ENCODE measurements at regions not wholly inside any gene's neighbourhood (a gene's known extent, or its start where the extent isn't known, plus 50 kb on each side); places are given as distances from the start of the nearest gene placed in this dataset.
A peak's percentile ranks its signal among the peaks of the same experiment; 100 is the strongest.

DNA sequence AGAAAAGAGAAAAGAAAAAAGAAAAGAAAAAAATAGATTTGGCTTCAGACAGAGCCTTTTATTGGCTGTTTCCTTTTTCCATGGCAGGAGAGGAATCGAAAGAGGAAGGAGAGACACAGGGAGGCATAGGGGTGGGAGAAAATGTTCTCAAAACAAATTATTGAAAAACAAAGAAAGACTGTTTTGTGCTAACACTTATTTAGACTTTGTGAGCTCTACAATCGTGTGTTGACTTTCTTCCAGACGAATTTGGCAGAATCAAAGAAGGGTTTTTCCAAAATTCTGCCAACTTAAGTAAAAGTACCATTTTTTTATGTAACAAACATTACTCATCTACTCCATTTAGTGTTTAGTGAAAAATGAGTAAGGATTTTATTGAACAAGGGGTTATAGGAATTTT, 982.2 kb downstream of the REEP3 start:
- in situ Hi-C loops (cut with HindIII; ENCODE audit: extremely low pct_ligation_motif_present, low pct_unique_long_range_greater_than_20kb) (no loop called here), intact Hi-C loops (cut with micrococcal nuclease; ENCODE audit: unreplicated experiment) (no loop called here)
- no peaks in the 10 kb centered on the region for H3K4me1 ChIP-seq (ENCODE audit: insufficient read depth, low read length)
- no peaks in the 10 kb centered on the region for H3K27me3 ChIP-seq (ENCODE audit: control insufficient read depth in 1 of 2, insufficient read depth in 2 of 2, low read length in 2 of 2)
- TF ChIP-seq U2AF2 (IDR thresholded peaks at IDR 0.05; ENCODE audit: low read depth, low read length) = 0 out of 2 replicates have a peak, but pooled peaks have one; percentile 34
- no peak for TF ChIP-seq ZNF841 (CRISPR knock-in tag; IDR thresholded peaks at IDR 0.05; ENCODE audit: borderline replicate concordance)
- POLR2A ChIA-PET = no interaction called here
- no peak overlapping the region for H3K4me2 ChIP-seq (ENCODE audit: low read depth, low read length)
- BruUV-seq (replicated peaks) = no TSS peak
- no peak for DNase-seq (ENCODE audit: low spot score)
- no peak overlapping the region for H3K27ac ChIP-seq (ENCODE audit: extremely low read length, insufficient read depth, low read length)
- H3K4me3 ChIP-seq (replicated peaks in 1 of 3; ENCODE audit: insufficient read depth in 1 of 3, low read depth in 2 of 3, low read length in 3 of 3) = no peak overlapping the region
- no peak for FAIRE-seq
- H3K79me2 ChIP-seq (ENCODE audit: insufficient read depth, low read length) = no peaks in the 10 kb centered on the region
- H3K36me3 ChIP-seq (replicated peaks in 1 of 2; ENCODE audit: control insufficient read depth in 1 of 2, insufficient read depth in 2 of 2, low read length in 2 of 2) = no peaks in the 10 kb centered on the region
- H3K9ac ChIP-seq (ENCODE audit: insufficient read depth, low read depth, low read length) = no peak overlapping the region
- WGBS (ENCODE audit: low lambda C conversion rate) = 2% methylated on average over 3 of the region's 3 CpGs
- H3K9me3 ChIP-seq (ENCODE audit: low read length) = no peaks in the 10 kb centered on the region
- ATAC-seq = no peak
- H4K20me1 ChIP-seq (ENCODE audit: insufficient read depth, low read length) = no peaks in the 10 kb centered on the region
- H2AFZ ChIP-seq (ENCODE audit: low read length) = no peak overlapping the region
- CTCF ChIA-PET (ENCODE audit: low intra/inter-chr PET ratio, low total read pairs) = no interaction called here

- no peaks in the 10 kb centered on the region for H3K79me2 ChIP-seq (ENCODE audit: insufficient read depth, low read length)
- BruUV-seq (replicated peaks) = no TSS peak
- no peaks in the 10 kb centered on the region for H4K20me1 ChIP-seq (ENCODE audit: insufficient read depth, low read length)
- CTCF ChIA-PET (ENCODE audit: low intra/inter-chr PET ratio, low total read pairs) = no interaction called here
- DNase-seq (ENCODE audit: low spot score) (no peak), ATAC-seq (no peak), FAIRE-seq (no peak)
- TF ChIP-seq ATM (IDR thresholded peaks at IDR 0.05; ENCODE audit: borderline replicate concordance) (no peak), NONO (IDR thresholded peaks at IDR 0.05) (no peak), NONO (CRISPR knock-in tag; conservative IDR thresholded peaks at IDR 0.05) (no peak), CCAR2 (optimal IDR thresholded peaks at IDR 0.05; ENCODE audit: low read depth, low read length) (no peak), TCF7L2 (IDR thresholded peaks at IDR 0.05; ENCODE audit: low read depth, low read length) (no peak), ZNF337 (CRISPR knock-in tag; IDR thresholded peaks at IDR 0.05; ENCODE audit: borderline replicate concordance, low read depth) (no peak), TCF12 (IDR thresholded peaks at IDR 0.05) (no peak), TCF12 (CRISPR knock-in tag; IDR thresholded peaks at IDR 0.05) (no peak), ZFY (CRISPR knock-in tag; IDR thresholded peaks at IDR 0.05) (no peak)
- TF ChIP-seq, protein P1, sequence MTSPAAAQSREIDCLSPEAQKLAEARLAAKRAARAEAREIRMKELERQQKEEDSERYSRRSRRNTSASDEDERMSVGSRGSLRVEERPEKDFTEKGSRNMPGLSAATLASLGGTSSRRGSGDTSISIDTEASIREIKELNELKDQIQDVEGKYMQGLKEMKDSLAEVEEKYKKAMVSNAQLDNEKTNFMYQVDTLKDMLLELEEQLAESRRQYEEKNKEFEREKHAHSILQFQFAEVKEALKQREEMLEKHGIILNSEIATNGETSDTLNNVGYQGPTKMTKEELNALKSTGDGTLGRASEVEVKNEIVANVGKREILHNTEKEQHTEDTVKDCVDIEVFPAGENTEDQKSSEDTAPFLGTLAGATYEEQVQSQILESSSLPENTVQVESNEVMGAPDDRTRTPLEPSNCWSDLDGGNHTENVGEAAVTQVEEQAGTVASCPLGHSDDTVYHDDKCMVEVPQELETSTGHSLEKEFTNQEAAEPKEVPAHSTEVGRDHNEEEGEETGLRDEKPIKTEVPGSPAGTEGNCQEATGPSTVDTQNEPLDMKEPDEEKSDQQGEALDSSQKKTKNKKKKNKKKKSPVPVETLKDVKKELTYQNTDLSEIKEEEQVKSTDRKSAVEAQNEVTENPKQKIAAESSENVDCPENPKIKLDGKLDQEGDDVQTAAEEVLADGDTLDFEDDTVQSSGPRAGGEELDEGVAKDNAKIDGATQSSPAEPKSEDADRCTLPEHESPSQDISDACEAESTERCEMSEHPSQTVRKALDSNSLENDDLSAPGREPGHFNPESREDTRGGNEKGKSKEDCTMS (CRISPR knock-in tag; conservative IDR thresholded peaks at IDR 0.05) = no peak
- no peak overlapping the region for H3K27ac ChIP-seq (ENCODE audit: extremely low read length, insufficient read depth, low read length)
- no peaks in the 10 kb centered on the region for H3K4me1 ChIP-seq (ENCODE audit: insufficient read depth, low read length)
- no peaks in the 10 kb centered on the region for H3K36me3 ChIP-seq (replicated peaks in 1 of 2; ENCODE audit: control insufficient read depth in 1 of 2, insufficient read depth in 2 of 2, low read length in 2 of 2)
- no peak overlapping the region for H2AFZ ChIP-seq (ENCODE audit: low read length)
- H3K4me2 ChIP-seq (ENCODE audit: low read depth, low read length) = no peak overlapping the region
- no peak overlapping the region for H3K9ac ChIP-seq (ENCODE audit: insufficient read depth, low read depth, low read length)
- WGBS (ENCODE audit: low lambda C conversion rate) = 11% methylated on average over 1 of the region's 1 CpG
- H3K9me3 ChIP-seq (ENCODE audit: low read length) = no peaks in the 10 kb centered on the region
- H3K4me3 ChIP-seq (replicated peaks in 1 of 3; ENCODE audit: insufficient read depth in 1 of 3, low read depth in 2 of 3, low read length in 3 of 3) = no peak overlapping the region
- intact Hi-C loops (cut with micrococcal nuclease; ENCODE audit: unreplicated experiment) (no loop called here), in situ Hi-C loops (cut with HindIII; ENCODE audit: extremely low pct_ligation_motif_present, low pct_unique_long_range_greater_than_20kb) (no loop called here)
- H3K27me3 ChIP-seq (ENCODE audit: control insufficient read depth in 1 of 2, insufficient read depth in 2 of 2, low read length in 2 of 2) = no peaks in the 10 kb centered on the region
- POLR2A ChIA-PET = no interaction called here
Measured at GRCh38 chr10:64505501-64505900, 984.3 kb downstream of the REEP3 start.

Measured in HepG2 (cell line).